NCI-H510A treated with DMSO at 0.1 percent for 48 hours (cell line): ENCODE measurements at regions not wholly inside any gene's neighbourhood (a gene's known extent, or its start where the extent isn't known, plus 50 kb on each side); places are given as distances from the start of the nearest gene placed in this dataset.
A peak's percentile ranks its signal among the peaks of the same experiment; 100 is the strongest.

Experiments
- DNase-seq: peaks from one replicate; lab custom pipeline; 2025; lab: John Stamatoyannopoulos, UW

- no peak for DNase-seq
Measured at GRCh38 chr12:116651089-116651488, 86.8 kb downstream of the SPRING1 start.

GRCh38 chr12:116650585-116651087 lies 87.2 kb downstream of the SPRING1 start:
- DNase-seq: no peak

GRCh38 chr12:116650062-116650461 lies 87.8 kb downstream of the SPRING1 start:
- DNase-seq: no peak

GRCh38 chr12:116647813-116648212 lies 88.6 kb downstream of the MAP1LC3B2 start:
- no peak for DNase-seq

- DNase-seq: no peak
Measured at GRCh38 chr12:116646901-116647300, 87.7 kb downstream of the MAP1LC3B2 start.

GRCh38 chr12:116644806-116645205 lies 85.6 kb downstream of the MAP1LC3B2 start:
- no peak for DNase-seq

- no peak for DNase-seq
Measured at GRCh38 chr12:116642683-116643082, 83.5 kb downstream of the MAP1LC3B2 start.

GRCh38 chr12:116642106-116642505 lies 82.9 kb downstream of the MAP1LC3B2 start:
- no peak for DNase-seq

GRCh38 chr12:116640281-116640680 lies 81.1 kb downstream of the MAP1LC3B2 start:
- DNase-seq: no peak

GRCh38 chr12:116639765-116640164 lies 80.6 kb downstream of the MAP1LC3B2 start:
- DNase-seq: no peak

GRCh38 chr12:116638376-116638775 lies 79.2 kb downstream of the MAP1LC3B2 start:
- no peak for DNase-seq

- DNase-seq: no peak
Measured at GRCh38 chr12:116637589-116638150, 78.5 kb downstream of the MAP1LC3B2 start.

GRCh38 chr12:116636608-116637519 lies 77.7 kb downstream of the MAP1LC3B2 start:
- peak; percentile 89 for DNase-seq

GRCh38 chr12:116635487-116635886 lies 76.3 kb downstream of the MAP1LC3B2 start:
- DNase-seq: no peak

- DNase-seq: no peak
Measured at GRCh38 chr12:116633476-116633875, 74.3 kb downstream of the MAP1LC3B2 start.

GRCh38 chr12:116631619-116632018 lies 72.4 kb downstream of the MAP1LC3B2 start:
- peak; percentile 92 for DNase-seq

GRCh38 chr12:116630762-116631161 lies 71.6 kb downstream of the MAP1LC3B2 start:
- no peak for DNase-seq

GRCh38 chr12:116629480-116629879 lies 70.3 kb downstream of the MAP1LC3B2 start:
- DNase-seq: no peak

- DNase-seq: no peak
Measured at GRCh38 chr12:116628989-116629388, 69.8 kb downstream of the MAP1LC3B2 start.

- DNase-seq: no peak
Measured at GRCh38 chr12:116628450-116628793, 69.2 kb downstream of the MAP1LC3B2 start.
